ENCODE measurements at regions not wholly inside any gene's neighbourhood (a gene's known extent, or its start where the extent isn't known, plus 50 kb on each side); places are given as distances from the start of the nearest gene placed in this dataset.

DNA sequence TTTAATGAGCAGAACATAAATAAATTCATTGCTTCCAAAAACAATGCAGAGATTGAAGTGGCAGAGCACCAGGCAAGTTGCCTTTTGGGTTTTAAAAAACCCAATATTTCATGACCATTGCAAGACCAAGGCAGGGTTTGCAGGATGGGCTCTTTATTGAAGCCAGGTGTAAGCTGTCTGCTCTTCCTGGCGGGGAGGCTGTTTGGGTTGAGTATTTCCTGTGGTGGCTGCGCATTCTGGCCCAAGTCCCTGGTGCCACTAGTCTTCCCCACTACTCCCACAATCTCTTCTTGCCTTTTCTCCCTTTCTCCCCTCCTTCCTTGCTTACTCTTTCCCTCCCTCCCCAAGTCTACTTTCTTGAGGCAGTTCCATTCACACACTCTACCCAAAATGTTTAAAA, 116.4 kb downstream of the AKAP11 start:
- ChIA-PET POLR2A (no interaction called here), CTCF (ENCODE audit: low intra/inter-chr PET ratio, low total read pairs) (no interaction called here)
- ATAC-seq (no peak), FAIRE-seq (no peak), DNase-seq (ENCODE audit: low spot score) (no peak)
- Histone ChIP-seq H3K4me3 (replicated peaks in 1 of 3; ENCODE audit: insufficient read depth in 1 of 3, low read depth in 2 of 3, low read length in 3 of 3) (no peak overlapping the region), H4K20me1 (ENCODE audit: insufficient read depth, low read length) (no peaks in the 10 kb centered on the region), H3K4me2 (ENCODE audit: low read depth, low read length) (no peak overlapping the region), H2AFZ (ENCODE audit: low read length) (no peak overlapping the region), H3K9me3 (ENCODE audit: low read length) (no peaks in the 10 kb centered on the region), H3K27me3 (ENCODE audit: control insufficient read depth in 1 of 2, insufficient read depth in 2 of 2, low read length in 2 of 2) (no peaks in the 10 kb centered on the region), H3K4me1 (ENCODE audit: insufficient read depth, low read length) (no peaks in the 10 kb centered on the region), H3K79me2 (ENCODE audit: insufficient read depth, low read length) (no peaks in the 10 kb centered on the region), H3K9ac (ENCODE audit: insufficient read depth, low read depth, low read length) (no peak overlapping the region), H3K27ac (ENCODE audit: extremely low read length, insufficient read depth, low read length) (no peak overlapping the region), H3K36me3 (replicated peaks in 1 of 2; ENCODE audit: control insufficient read depth in 1 of 2, insufficient read depth in 2 of 2, low read length in 2 of 2) (no peaks in the 10 kb centered on the region)
- 0% methylated on average over 1 of the region's 2 CpGs for WGBS (ENCODE audit: low lambda C conversion rate)
- in situ Hi-C loops (cut with HindIII; ENCODE audit: extremely low pct_ligation_motif_present, low pct_unique_long_range_greater_than_20kb) (no loop called here), intact Hi-C loops (cut with micrococcal nuclease; ENCODE audit: unreplicated experiment) (no loop called here)
- BruUV-seq (replicated peaks), result no TSS peak
- TF ChIP-seq, protein P1, sequence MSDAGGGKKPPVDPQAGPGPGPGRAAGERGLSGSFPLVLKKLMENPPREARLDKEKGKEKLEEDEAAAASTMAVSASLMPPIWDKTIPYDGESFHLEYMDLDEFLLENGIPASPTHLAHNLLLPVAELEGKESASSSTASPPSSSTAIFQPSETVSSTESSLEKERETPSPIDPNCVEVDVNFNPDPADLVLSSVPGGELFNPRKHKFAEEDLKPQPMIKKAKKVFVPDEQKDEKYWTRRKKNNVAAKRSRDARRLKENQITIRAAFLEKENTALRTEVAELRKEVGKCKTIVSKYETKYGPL (CRISPR knock-in tag; IDR thresholded peaks at IDR 0.05), result no peak
- TF ChIP-seq RBM39 (IDR thresholded peaks at IDR 0.05; ENCODE audit: low read depth, low read length, poor library complexity, severe bottlenecking) (no peak), ZIK1 (CRISPR knock-in tag; IDR thresholded peaks at IDR 0.05; ENCODE audit: borderline replicate concordance, low read depth) (no peak), TCF7L2 (IDR thresholded peaks at IDR 0.05; ENCODE audit: low read depth, low read length) (no peak), ZNF790 (CRISPR knock-in tag; IDR thresholded peaks at IDR 0.05; ENCODE audit: borderline replicate concordance) (no peak), PRPF4 (IDR thresholded peaks at IDR 0.05; ENCODE audit: low read depth, low read length, poor library complexity, severe bottlenecking) (no peak), ZNF703 (CRISPR knock-in tag; IDR thresholded peaks at IDR 0.05; ENCODE audit: borderline replicate concordance) (no peak), HOXD1 (CRISPR knock-in tag; IDR thresholded peaks at IDR 0.05) (no peak)
- TF ChIP-seq, protein P2, sequence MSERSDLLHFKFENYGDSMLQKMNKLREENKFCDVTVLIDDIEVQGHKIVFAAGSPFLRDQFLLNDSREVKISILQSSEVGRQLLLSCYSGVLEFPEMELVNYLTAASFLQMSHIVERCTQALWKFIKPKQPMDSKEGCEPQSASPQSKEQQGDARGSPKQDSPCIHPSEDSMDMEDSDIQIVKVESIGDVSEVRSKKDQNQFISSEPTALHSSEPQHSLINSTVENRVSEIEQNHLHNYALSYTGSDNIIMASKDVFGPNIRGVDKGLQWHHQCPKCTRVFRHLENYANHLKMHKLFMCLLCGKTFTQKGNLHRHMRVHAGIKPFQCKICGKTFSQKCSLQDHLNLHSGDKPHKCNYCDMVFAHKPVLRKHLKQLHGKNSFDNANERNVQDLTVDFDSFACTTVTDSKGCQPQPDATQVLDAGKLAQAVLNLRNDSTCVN (CRISPR knock-in tag; IDR thresholded peaks at IDR 0.05; ENCODE audit: borderline replicate concordance), result no peak
- TF ChIP-seq, protein P3, sequence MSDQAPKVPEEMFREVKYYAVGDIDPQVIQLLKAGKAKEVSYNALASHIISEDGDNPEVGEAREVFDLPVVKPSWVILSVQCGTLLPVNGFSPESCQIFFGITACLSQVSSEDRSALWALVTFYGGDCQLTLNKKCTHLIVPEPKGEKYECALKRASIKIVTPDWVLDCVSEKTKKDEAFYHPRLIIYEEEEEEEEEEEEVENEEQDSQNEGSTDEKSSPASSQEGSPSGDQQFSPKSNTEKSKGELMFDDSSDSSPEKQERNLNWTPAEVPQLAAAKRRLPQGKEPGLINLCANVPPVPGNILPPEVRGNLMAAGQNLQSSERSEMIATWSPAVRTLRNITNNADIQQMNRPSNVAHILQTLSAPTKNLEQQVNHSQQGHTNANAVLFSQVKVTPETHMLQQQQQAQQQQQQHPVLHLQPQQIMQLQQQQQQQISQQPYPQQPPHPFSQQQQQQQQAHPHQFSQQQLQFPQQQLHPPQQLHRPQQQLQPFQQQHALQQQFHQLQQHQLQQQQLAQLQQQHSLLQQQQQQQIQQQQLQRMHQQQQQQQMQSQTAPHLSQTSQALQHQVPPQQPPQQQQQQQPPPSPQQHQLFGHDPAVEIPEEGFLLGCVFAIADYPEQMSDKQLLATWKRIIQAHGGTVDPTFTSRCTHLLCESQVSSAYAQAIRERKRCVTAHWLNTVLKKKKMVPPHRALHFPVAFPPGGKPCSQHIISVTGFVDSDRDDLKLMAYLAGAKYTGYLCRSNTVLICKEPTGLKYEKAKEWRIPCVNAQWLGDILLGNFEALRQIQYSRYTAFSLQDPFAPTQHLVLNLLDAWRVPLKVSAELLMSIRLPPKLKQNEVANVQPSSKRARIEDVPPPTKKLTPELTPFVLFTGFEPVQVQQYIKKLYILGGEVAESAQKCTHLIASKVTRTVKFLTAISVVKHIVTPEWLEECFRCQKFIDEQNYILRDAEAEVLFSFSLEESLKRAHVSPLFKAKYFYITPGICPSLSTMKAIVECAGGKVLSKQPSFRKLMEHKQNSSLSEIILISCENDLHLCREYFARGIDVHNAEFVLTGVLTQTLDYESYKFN (CRISPR knock-in tag; conservative IDR thresholded peaks at IDR 0.05), result no peak

All from HepG2 (cell line).